Lower leg skin (tissue), 4 donors: ENCODE measurements at regions not wholly inside any gene's neighbourhood (a gene's known extent, or its start where the extent isn't known, plus 50 kb on each side); places are given as distances from the start of the nearest gene placed in this dataset.

Experiments used
- DNase-seq, 2 donors: peaks; one replicate each; pipeline ENCODE4 v3.0.0-alpha.2; 2019; ENCODE audit warnings: low spot score in 2 of 2
- H3K4me3 ChIP-seq: fragments of 200-600 bp; sonication (generic); 2 replicates; pipeline ENCODE4 v1.5.1; 2017; ENCODE audit warnings: mild to moderate bottlenecking, low read depth; ENCODE audit not compliant: poor library complexity, severe bottlenecking
- POLR2A ChIP-seq, 2 donors: fragments of 450-650 bp; IDR thresholded peaks; one replicate each; pipeline ENCODE4 v1.6.1; 2016 to 2017; ENCODE audit warnings: antibody characterized with exemption in 2 of 2, mild to moderate bottlenecking in 1 of 2, moderate library complexity in 1 of 2
- WGBS, 2 donors: methylation state at CpG; one replicate each; pipeline ENCODE4 v1.1.5; 2018; 5-methylcytosine and 5-hydroxymethylcytosine counted together
- intact Hi-C: fragments of 100-400 bp; cut with DNase I; formaldehyde crosslinking; loops from one replicate; pipeline ENCODE4 v1.15.0; 2023; ENCODE audit warnings: low total_unique reads
- TF ChIP-seq, protein P1 (sequence below), 3 donors: fragments of 450-650 bp; IDR thresholded peaks; one replicate each; pipeline ENCODE4 v1.5.1; 2016; ENCODE audit warnings: antibody characterized with exemption in 3 of 3, mild to moderate bottlenecking in 3 of 3, moderate library complexity in 2 of 3

GRCh38 chr22:49716441-49716840 is 111.2 kb downstream of the BRD1 start:
- DNase-seq: no peak
- WGBS, 2 donors: 56 to 59% methylated on average over 12 of the region's 12 CpGs
- TF ChIP-seq POLR2A (IDR thresholded peaks at IDR 0.05): no peak
- TF ChIP-seq, protein P1, sequence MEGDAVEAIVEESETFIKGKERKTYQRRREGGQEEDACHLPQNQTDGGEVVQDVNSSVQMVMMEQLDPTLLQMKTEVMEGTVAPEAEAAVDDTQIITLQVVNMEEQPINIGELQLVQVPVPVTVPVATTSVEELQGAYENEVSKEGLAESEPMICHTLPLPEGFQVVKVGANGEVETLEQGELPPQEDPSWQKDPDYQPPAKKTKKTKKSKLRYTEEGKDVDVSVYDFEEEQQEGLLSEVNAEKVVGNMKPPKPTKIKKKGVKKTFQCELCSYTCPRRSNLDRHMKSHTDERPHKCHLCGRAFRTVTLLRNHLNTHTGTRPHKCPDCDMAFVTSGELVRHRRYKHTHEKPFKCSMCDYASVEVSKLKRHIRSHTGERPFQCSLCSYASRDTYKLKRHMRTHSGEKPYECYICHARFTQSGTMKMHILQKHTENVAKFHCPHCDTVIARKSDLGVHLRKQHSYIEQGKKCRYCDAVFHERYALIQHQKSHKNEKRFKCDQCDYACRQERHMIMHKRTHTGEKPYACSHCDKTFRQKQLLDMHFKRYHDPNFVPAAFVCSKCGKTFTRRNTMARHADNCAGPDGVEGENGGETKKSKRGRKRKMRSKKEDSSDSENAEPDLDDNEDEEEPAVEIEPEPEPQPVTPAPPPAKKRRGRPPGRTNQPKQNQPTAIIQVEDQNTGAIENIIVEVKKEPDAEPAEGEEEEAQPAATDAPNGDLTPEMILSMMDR (IDR thresholded peaks at IDR 0.05): no peak
- intact Hi-C loops: no loop called here
- H3K4me3 ChIP-seq: no peak overlapping the region

DNA sequence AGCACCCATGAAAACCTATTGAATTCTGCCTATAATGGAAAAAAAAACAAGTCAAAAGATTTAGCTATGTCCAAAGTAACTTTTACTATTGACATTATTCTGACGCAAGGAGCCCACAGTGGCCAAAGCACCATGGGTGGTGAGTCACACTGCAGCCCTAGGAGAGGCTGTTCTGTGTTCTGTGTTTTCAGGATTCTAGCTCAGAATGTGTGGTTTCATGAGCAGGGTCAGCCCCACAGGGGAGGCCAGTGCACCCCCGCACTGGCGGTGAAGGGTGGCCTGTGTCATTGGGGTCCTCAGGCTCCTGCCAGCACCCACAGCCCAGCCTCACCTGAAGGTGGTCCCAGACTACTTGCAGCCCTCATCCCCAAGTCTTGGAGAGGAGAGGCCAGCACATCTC is 112.2 kb downstream of the BRD1 start:
- no peak overlapping the region for H3K4me3 ChIP-seq
- WGBS, 2 donors: 84 to 86% methylated on average over 3 of the region's 3 CpGs
- intact Hi-C loops: no loop called here
- no peak for TF ChIP-seq POLR2A (IDR thresholded peaks at IDR 0.05)
- TF ChIP-seq, protein P1 (IDR thresholded peaks at IDR 0.05): no peak
- DNase-seq: no peak

GRCh38 chr22:49713003-49713402 is 114.7 kb downstream of the BRD1 start:
- intact Hi-C loops: no loop called here
- 85 to 89% methylated on average over 15 of the region's 15 CpGs for WGBS, 2 donors
- TF ChIP-seq POLR2A (IDR thresholded peaks at IDR 0.05): no peak
- TF ChIP-seq, protein P1 (IDR thresholded peaks at IDR 0.05): no peak

GRCh38 chr22:49712195-49712791 is 115.4 kb downstream of the BRD1 start:
- 31 to 38% methylated on average over 21 to 22 of the region's 22 CpGs for WGBS, 2 donors
- intact Hi-C loops: no loop called here
- H3K4me3 ChIP-seq: no peak overlapping the region
- no peak for TF ChIP-seq POLR2A (IDR thresholded peaks at IDR 0.05)
- TF ChIP-seq, protein P1 (IDR thresholded peaks at IDR 0.05): no peak
- no peak for DNase-seq

More at GRCh38 chr22:49713003-49713402, 114.7 kb downstream of the BRD1 start:
- H3K4me3 ChIP-seq: no peak overlapping the region
- no peak for DNase-seq

GRCh38 chr22:49710746-49711145 is 116.9 kb downstream of the BRD1 start:
- no peak for DNase-seq
- no peak overlapping the region for H3K4me3 ChIP-seq
- intact Hi-C loops: no loop called here
- no peak for TF ChIP-seq POLR2A (IDR thresholded peaks at IDR 0.05)
- TF ChIP-seq, protein P1 (IDR thresholded peaks at IDR 0.05): no peak
- 89 to 95% methylated on average over 9 of the region's 9 CpGs for WGBS, 2 donors

DNA sequence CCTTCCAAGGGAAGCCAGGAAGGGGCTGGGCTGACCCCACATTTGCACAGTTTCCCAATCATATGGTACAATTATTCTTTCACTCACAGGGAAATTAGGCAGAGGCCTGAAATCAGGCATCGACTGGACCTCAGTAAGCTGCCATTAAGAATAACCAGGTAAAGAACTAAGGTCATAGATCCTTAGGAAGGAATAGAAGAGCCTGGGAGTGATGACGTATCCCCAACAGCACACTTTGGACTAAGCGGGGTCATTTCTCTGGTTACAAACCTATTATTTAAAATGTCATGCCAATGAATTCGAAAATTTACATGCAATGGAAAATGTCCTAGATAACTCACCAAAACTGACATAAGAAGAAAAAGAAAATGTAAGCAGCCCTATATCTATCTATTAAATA is 118.2 kb downstream of the BRD1 start:
- 62 to 76% methylated on average over 4 of the region's 4 CpGs for WGBS, 2 donors
- no peak for TF ChIP-seq POLR2A (IDR thresholded peaks at IDR 0.05)
- TF ChIP-seq, protein P1 (IDR thresholded peaks at IDR 0.05): no peak
- no peak overlapping the region for H3K4me3 ChIP-seq
- intact Hi-C loops: loop anchor here (2.0 kb wide), 1 partner anchor 555 kb away; no protein-coding TSS in a partner anchor
- no peak for DNase-seq
